ENCODE measurements at regions not wholly inside any gene's neighbourhood (a gene's known extent, or its start where the extent isn't known, plus 50 kb on each side); places are given as distances from the start of the nearest gene placed in this dataset.
"Not testable (repeated sequence)": the region's sequence is repeated elsewhere in the genome, so short reads cannot be mapped to it uniquely, and the experiment has no call there.

DNA sequence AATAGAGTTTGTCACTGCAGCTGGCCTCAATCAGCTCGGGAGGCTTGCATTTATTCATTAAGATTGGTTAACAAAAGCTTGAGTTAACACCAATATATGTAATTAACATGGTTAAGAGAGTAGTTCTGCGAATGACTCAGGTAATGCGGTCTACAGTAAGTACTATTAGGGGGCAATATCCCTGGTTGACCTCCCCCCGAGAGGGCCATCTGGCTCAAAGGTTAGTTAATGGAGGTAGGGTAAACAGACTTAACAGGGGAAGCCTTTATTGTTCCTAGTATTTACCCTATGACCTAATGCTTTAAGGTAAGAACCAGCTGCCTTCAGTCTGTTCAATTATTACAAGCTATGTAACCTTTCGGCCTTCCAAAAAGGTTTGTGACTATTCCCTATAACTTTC is 403.3 kb upstream of the SGO1 start:
- DNase-seq, result no peak

- DNase-seq, result no peak
Measured at GRCh38 chr3:20588781-20589180, 402.8 kb upstream of the SGO1 start.

GRCh38 chr3:20583648-20584047 is 397.6 kb upstream of the SGO1 start:
- DNase-seq, result no peak

DNA sequence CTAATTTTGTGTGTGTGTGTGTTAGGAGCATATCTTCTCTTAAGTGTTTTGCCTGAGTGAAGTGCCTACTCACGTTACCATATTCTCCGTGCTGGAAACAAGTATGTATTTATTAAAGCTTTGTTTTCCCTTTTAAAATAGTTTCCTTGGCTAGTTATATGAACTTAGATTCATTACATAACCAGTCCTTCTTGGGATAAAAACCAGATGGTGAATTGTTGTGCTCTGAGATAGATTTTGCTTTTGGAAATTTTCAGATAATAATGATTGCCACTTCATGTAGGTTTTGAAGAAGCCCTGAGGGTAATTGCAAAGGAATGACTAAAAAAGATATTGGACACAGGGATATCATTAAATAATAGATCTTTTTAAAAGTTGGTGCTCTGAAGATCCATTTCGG is 390.2 kb upstream of the SGO1 start:
- no peak for DNase-seq

- no peak for DNase-seq
Measured at GRCh38 chr3:20575146-20575545, 389.1 kb upstream of the SGO1 start.

DNA sequence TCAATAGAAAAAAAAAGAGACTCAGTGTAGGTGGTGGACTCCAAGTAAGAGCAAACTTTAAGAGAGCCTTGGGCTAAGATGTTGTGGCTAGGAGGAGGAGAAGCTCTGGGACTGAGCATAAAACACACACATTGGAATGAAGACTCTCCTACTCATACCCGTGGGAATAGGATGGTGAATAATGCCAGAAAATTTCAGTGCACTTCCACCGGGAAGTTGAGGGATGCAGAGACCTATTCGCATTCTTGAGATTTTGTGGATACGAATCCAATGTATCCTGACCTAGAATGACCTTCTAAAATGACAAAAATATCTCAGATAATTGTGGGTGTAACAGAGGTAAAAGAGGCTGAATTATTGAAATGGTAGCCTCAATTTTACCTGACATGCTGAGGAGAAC is 388.7 kb upstream of the SGO1 start:
- DNase-seq, result no peak

DNA sequence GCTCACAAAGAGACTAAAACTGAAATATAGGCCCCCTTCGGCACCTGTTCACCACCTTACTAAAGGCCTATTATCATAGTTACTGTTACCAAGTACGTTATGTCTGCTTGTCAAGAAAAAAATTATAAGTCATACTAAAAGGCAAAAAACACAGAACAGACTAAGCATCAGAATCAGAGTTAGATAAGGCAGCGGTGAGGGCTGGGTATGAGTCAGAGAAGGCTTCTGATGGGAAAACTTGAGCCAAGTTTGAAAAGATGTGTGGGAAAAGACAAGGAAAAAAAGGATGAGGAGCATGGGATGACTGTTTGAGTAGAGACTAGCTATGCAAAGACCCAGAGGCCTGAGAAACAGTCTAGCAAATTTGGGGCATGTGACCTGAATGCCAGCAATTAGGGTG is 387.2 kb upstream of the SGO1 start:
- no peak for DNase-seq

GRCh38 chr3:20572473-20572872 is 386.5 kb upstream of the SGO1 start:
- DNase-seq, result no peak

DNA sequence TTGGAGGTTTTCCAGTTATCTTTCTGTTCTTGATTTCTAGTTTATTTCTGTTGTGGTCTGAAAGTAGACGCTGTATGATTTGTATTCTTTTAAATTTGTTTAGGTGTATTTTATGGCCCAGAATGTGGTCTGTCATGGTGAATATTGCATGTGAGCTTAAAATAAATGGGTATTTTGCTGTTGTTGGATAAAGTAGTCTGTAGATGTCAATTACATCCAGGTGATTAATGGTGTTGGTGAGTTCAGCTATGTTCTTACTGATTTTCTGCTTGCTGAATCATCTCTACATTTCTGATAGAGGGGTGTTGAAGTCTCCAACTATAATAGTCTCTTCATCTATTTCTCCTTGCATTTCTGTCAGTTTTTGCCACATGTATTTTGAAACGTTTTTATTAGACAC is 383.3 kb upstream of the SGO1 start:
- no peak for DNase-seq

GRCh38 chr3:20564966-20565365 is 379.0 kb upstream of the SGO1 start:
- no peak for DNase-seq

- DNase-seq, result no peak
Measured at GRCh38 chr3:20563985-20564384, 378.0 kb upstream of the SGO1 start.

GRCh38 chr3:20563251-20563650 is 377.2 kb upstream of the SGO1 start:
- DNase-seq, result no peak

- DNase-seq, result no peak
Measured at GRCh38 chr3:20561166-20561565, 375.2 kb upstream of the SGO1 start.

GRCh38 chr3:20560446-20560845 is 374.4 kb upstream of the SGO1 start:
- DNase-seq, result not testable (repeated sequence)

- no peak for DNase-seq
Measured at GRCh38 chr3:20558161-20558560, 372.2 kb upstream of the SGO1 start.

GRCh38 chr3:20556661-20557060 is 370.7 kb upstream of the SGO1 start:
- no peak for DNase-seq

DNA sequence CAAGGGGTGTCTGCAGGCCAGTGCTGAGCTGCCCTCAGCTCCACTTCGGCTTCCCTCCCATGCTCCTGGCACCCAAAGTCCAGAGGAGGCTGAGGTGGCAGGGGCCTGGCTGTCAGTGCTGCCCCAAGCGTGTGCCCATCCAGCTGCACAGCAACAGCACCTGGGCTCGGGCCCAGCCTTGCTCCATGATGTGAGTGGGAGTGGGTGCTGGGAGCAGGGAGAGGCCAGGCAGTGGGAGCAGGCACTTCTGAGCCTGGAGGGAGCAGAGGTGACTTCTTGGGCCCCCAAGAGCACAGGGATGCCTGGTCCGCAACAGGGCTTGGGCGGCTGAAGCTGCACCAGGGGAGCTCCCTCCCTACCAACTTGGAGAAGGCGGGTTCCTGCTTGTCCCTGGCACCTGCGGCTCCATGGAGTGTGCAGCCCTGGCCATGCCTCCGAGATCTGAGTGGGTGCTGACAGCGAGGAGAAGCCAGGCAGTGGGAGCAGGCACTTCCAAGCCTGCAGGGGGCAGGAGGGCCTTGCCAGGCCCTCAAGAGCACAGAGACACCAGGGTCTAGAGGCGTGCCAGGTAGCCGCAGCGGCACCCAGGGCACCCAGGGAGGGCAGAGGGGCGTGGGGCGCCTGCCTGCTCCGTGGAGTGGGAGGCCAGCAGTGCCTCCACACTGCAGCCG is 366.7 kb upstream of the SGO1 start:
- DNase-seq, result no peak

DNA sequence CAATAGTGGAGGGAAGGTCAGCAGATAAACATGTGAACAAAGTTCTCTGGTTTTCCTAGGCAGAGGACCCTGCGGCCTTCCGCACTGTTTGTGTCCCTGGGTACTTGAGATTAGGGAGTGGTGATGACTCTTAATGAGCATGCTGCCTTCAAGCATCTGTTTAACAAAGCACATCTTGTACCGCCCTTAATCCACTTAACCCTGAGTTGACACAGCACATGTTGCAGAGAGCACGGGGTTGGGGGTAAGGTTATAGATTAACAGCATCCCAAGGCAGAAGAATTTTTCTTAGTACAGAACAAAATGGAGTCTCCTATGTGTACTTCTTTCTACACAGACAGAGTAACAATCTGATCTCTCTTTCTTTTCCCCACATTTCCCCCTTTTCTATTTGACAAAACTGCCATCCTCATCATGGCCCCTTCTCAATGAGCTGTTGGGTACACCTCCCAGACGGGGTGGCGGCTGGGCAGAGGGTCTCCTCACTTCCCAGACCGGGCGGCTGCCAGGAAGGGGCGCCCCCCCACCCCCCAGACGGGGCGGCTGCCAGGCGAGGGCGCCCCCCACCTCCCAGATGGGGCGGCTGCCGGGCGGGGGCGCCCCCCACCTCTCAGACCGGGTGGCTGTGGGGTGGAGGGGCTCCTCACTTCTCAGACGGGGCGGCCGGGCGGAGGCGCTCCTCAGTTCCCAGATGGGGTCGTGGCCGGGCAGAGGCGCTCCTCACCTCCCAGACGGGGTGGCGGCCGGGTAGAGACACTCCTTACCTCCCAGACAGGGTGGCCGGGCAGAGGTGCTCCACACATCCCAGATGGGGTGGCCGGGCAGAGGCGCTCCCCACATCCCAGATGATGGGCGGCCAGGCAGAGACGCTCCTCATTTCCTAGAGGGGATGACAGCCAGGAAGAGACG is 361.6 kb upstream of the SGO1 start:
- DNase-seq, result not testable (repeated sequence)

DNA sequence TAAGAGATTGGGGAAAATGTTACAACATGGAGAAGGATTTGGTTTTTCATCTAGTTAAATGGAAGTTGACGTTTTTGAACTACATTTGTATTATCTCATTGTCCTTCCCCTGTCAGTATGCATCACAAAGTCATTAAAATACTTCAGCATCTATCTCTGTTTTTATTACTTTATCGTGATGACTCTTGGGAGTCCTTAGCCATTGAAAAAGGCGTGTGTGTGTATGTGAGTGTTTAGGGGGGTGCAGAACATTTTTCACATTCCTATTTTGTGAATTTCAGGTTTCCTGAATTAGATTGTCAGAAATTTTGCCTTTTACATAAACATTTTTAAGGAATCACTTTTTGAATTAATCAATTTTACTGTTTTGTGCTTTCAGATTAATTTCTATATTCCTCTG is 360.6 kb upstream of the SGO1 start:
- no peak for DNase-seq

DNA sequence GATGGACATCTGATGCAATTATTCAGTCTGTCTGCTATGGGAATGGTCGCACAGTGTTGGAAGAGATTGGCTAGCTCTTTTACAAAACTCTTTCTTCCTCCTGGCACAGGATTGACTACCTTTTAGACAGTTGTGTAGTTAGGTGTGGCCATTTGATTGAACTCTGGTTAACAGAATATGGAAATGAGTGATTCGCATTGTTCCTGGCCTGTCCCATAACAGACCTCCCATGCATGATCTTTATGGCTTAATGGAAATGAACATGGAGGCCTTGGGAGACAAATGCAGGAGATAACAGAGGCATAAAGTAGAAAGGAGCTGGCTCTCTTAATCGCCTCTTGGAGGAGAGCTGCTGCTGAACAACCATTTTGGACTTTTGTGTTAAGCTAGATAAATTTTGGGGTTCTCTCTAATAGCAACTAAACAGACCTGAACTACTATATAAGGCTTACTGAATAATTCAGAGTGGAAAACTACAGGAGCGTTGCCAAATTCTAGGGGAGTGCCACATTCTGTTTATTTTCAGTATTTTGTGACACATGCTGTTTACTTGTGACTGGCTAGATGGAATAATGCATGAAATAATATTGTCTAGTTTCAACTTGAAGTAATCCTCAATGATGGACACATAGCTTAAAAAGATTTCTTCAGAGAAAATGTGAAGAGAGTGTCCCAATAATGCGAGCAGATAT is 357.7 kb upstream of the SGO1 start:
- no peak for DNase-seq

DNA sequence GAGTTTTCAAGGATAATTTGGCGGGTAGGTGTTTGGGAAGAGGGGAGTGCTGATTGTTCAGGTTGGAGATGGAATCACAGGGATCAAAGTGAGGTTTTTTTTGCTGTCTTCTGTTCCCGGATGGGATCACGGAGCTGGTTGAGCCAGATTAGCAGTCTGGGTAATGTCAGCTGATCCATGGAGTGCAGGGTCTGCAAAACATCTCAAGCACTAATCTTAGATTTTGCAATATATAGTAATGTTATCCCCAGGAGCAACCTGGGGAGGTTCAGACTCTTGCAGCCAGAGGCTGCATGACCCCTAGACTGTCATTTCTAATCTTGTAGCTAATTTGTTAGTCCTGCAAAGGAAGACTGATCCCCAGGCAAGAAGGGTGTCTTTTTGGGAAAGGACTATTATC is 354.1 kb upstream of the SGO1 start:
- DNase-seq, result no peak

DNA sequence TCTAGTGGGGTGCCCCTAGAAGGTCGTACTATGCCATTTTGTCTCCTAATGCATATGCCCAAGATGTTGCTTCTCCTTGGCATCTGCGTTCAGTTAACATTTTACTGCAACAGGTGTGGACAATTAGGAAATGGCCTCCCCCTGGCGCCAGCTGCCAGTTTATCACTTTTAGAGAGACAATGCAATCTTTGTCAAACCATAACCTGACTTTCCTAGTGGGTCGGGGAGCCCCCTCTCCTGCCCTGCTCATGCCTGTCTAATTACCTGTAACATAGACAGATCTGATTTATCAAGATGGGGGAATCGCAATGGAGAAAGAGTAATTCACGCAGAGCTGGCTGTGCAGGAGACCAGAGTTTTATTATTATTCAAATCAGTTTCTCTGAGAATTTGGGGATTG is 353.7 kb upstream of the SGO1 start:
- DNase-seq, result no peak

DNA sequence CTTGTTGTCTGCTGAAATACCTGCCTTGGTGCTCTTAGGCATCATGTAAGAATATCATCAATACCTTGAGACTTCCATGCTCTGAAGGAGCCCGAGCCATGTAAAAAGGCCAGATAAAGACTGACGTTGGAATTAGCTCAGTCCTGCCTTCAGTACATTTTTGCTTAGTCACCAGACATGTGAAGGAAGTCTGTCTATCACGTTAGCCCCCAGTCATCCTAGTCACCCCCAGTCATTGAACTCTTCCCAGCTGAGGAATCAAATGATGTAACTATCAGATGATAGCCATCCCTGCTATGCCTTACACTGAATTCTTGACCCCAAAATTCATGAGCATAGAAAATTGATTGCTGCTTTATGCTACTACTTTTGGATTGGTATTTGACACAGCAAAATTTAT is 351.2 kb upstream of the SGO1 start:
- DNase-seq, result no peak

- no peak for DNase-seq
Measured at GRCh38 chr3:20529911-20530310, 343.9 kb upstream of the SGO1 start.
